ENCODE measurements at regions not wholly inside any gene's neighbourhood (a gene's known extent, or its start where the extent isn't known, plus 50 kb on each side); places are given as distances from the start of the nearest gene placed in this dataset.

DNA sequence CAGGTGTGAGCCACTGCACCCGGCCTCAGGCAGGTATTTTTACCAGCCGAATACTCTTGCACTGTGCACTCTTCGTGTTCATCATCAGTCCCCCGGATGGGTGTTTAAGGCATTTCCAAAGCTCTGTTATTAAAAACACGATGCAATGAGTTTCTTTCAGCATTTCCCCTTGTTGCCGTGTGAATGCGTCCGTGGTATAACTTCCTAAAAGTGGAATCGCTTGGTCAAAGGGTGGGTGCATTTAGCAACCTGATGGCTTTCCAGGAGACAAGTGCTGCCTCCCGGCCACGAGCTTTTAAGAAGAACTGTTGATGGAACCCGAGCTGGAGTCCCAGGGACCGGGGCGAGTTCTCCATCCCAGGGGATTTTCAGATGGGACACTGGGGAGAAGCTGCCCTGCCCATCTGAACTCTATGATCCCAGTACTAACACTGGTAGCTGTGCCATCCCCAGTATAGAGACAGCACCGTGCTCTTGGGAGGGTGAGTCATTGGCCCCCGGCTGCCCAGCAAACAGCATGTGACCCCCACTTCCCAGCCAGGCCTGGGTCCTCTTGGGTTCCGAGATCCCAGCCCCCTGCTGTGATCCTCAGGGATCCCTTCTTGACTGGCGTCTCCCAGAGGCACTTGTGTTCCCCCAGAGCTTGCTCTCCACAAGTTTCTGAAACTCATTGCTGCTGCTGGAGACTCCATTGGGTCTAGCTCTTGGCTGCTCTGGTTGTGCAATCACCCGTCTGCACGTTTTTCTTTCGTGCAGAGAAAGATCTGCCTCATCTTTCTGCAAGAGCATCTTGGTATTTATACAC is 169.5 kb upstream of the IER5L start:
- WGBS, 2 experiments (ENCODE audit: extremely low coverage in 2 of 2, insufficient read length in 1 of 2) = 91% methylated on average over 9 of the region's 21 CpGs; no CpG with 5 or more reads in 1 of the 2 experiments
- Histone ChIP-seq H3K9me3 (ENCODE audit: control insufficient read depth, insufficient read depth, low read length) (no peaks in the 10 kb centered on the region), H3K9me1 (ENCODE audit: insufficient read depth, low read length) (no peaks in the 10 kb centered on the region; the same call in 1 of the 2 replicates), H4K91ac (ENCODE audit: insufficient read depth, low read depth, low read length) (no peak overlapping the region), H4K5ac (ENCODE audit: low read depth, low read length) (no peak overlapping the region; the same call in 1 of the 2 replicates), H3K9ac (ENCODE audit: low read depth, low read length) (no peak overlapping the region), H2AFZ (replicated peaks; ENCODE audit: low read length, poor library complexity) (no peak overlapping the region), H2BK15ac (ENCODE audit: low read depth, low read length) (peak overlapping the region; percentile 58; the same call in 1 of the 3 replicates), H3K27ac (ENCODE audit: insufficient read depth, low read length) (no peak overlapping the region), H3K79me1 (ENCODE audit: low read depth in 1 of 2, low read length in 2 of 2) (no peaks in the 10 kb centered on the region), H2AK5ac (ENCODE audit: low read depth, low read length) (no peak overlapping the region), H2BK120ac (ENCODE audit: low read depth, low read length) (no peak overlapping the region), H3K23ac (ENCODE audit: low read depth, low read length) (no peak overlapping the region), H3K27me3 (ENCODE audit: control insufficient read depth, insufficient read depth, low read length) (no peaks in the 10 kb centered on the region), H3K36me3 (ENCODE audit: control insufficient read depth, insufficient read depth, low read length) (no peaks in the 10 kb centered on the region), H3K4ac (ENCODE audit: low read depth, low read length) (no peak overlapping the region), H3K56ac (ENCODE audit: extremely low read depth, insufficient read depth, low read length) (no peak overlapping the region), H2BK5ac (ENCODE audit: low read depth, low read length, poor library complexity, severe bottlenecking) (no peak overlapping the region), H3K18ac (ENCODE audit: low read depth, low read length) (no peak overlapping the region), H2BK20ac (ENCODE audit: low read depth, low read length) (no peak overlapping the region), H4K20me1 (ENCODE audit: insufficient read depth, low read length) (no peaks in the 10 kb centered on the region), H4K8ac (ENCODE audit: low read depth in 2 of 2, low read length in 2 of 2) (no peak overlapping the region), H3K4me2 (ENCODE audit: low read depth, low read length) (no peak overlapping the region), H3K4me3 (ENCODE audit: insufficient read depth, low read depth, low read length) (no peak overlapping the region), H3K14ac (replicated peaks; ENCODE audit: low read depth, low read length) (no peak overlapping the region), H3K4me1 (ENCODE audit: control insufficient read depth, insufficient read depth, low read length) (peaks cover 12% of the 10 kb centered on the region; the same call in 1 of the 2 replicates), H2AK9ac (replicated peaks; ENCODE audit: low read depth, low read length, poor library complexity) (no peak overlapping the region)
- peak; percentile 36 for DNase-seq
- in situ Hi-C loops (cut with MboI; ENCODE audit: low sequenced_read_pairs) = no loop called here
- BruUV-seq (replicated peaks) = no TSS peak
- dilution Hi-C loops (cut with HindIII; ENCODE audit: low sequenced_read_pairs, unreplicated experiment) = no loop called here
- intact Hi-C loops (cut with micrococcal nuclease) = no loop called here
- POLR2A ChIA-PET (ENCODE audit: unreplicated experiment) = no interaction called here
- CTCF ChIA-PET = no interaction called here
- TF ChIP-seq BHLHE40 (IDR thresholded peaks at IDR 0.05; ENCODE audit: low read depth, low read length) (peak; percentile 80), FOS (IDR thresholded peaks at IDR 0.05; ENCODE audit: low read depth, low read length) (no peak), RFX5 (IDR thresholded peaks at IDR 0.05; ENCODE audit: low read depth, low read length) (no peak), CEBPB (IDR thresholded peaks at IDR 0.05; ENCODE audit: low read depth, low read length) (peak; percentile 89), MAZ (IDR thresholded peaks at IDR 0.05; ENCODE audit: borderline replicate concordance, low read depth, low read length) (no peak), RAD21 (IDR thresholded peaks at IDR 0.05; ENCODE audit: low read length) (no peak)
- TF ChIP-seq, protein P1, sequence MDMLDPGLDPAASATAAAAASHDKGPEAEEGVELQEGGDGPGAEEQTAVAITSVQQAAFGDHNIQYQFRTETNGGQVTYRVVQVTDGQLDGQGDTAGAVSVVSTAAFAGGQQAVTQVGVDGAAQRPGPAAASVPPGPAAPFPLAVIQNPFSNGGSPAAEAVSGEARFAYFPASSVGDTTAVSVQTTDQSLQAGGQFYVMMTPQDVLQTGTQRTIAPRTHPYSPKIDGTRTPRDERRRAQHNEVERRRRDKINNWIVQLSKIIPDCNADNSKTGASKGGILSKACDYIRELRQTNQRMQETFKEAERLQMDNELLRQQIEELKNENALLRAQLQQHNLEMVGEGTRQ (IDR thresholded peaks at IDR 0.05; ENCODE audit: low read depth, low read length) = peak; percentile 15; the same call in 1 of the 2 replicates
- ATAC-seq (ENCODE audit: low read depth) = 0 out of 2 replicates have a peak, but pooled peaks have one; percentile 21
